Heart left ventricle (tissue), 13 donors: ENCODE measurements at regions not wholly inside any gene's neighbourhood (a gene's known extent, or its start where the extent isn't known, plus 50 kb on each side); places are given as distances from the start of the nearest gene placed in this dataset.

Source experiments
- CTCF ChIP-seq, 12 donors: fragments of 200-600 bp; sonication (generic) in 4 of 12; IDR thresholded peaks; one replicate each; pipeline versions ENCODE4 v1.5.0 to v1.8.0; 2018 to 2022; ENCODE audit warnings: antibody characterized with exemption in 12 of 12, mild to moderate bottlenecking in 5 of 12
- POLR2A ChIP-seq, 2 donors: fragments of 450-650 bp; IDR thresholded peaks; one replicate each; pipeline ENCODE4 v1.6.1; 2017; ENCODE audit warnings: antibody characterized with exemption in 2 of 2, mild to moderate bottlenecking in 2 of 2, moderate library complexity in 2 of 2
- donor health status: ischemic (EF 13 %, LVEDD 7.1; RV severe dilation, severe dysfunction).
- donor health status: DM: no; HTN: yes; CAD: no.
- donor health status: DM: no; HTN: no; CAD: no.
- donor health status: ischemic (EF 25% LVEDD 6.9; RV normal size, moderate dysfunction).
- donor health status: ischemic (EF 25% LVEDD 5.7; RV mildly dilated, moderate dysfunction).
- donor health status: ischemic (EF 35%, LVEDD 5.7; RV mildly dilated, moderate dysfunction).
- donor health status: nonischemic (EF 11% LVEDD 7.7; RV severe dilation, severe dysfunction).
- donor health status: DM: yes; HTN: yes; CAD: no.
- donor health status: PGD.
- donor health status: ischemic (EF 29% LVEDD 5.4; RV normal size, mild dysfunction).
- donor health status: nonischemic (EF 23%, LVEDD 6.1; RV moderate dilation, normal function).

GRCh38 chr2:129437725-129438124, 541.7 kb upstream of the RAB6C start:
- TF ChIP-seq CTCF (IDR thresholded peaks at IDR 0.05) (no peak), POLR2A (IDR thresholded peaks at IDR 0.05) (no peak)
